Amygdala (tissue), 56 donors: ENCODE measurements at regions not wholly inside any gene's neighbourhood (a gene's known extent, or its start where the extent isn't known, plus 50 kb on each side); places are given as distances from the start of the nearest gene placed in this dataset.

ENCODE experiments used
- DNase-seq, 56 donors: peaks; one replicate each; lab custom pipeline; 2025; lab: John Stamatoyannopoulos, UW

DNA sequence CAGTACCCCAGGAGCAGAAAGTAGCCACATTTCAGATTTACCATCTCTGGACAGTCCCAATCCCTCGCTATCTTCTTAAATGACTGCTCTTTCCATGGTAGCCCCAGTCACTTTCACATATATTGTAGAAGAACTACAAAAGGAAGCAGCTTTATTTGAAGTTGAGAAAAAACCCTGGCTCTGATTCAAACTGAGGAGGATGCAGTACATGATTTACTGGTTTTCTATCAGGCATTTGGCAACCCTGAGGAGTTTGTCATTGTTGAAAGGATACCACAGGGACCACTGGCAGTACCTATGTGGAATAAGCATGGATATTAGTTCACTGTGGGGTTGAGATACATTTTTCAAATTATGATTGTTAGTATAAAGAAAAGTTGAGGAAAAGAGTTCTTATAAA is 640.9 kb upstream of the SETBP1 start:
- DNase-seq = no peak

DNA sequence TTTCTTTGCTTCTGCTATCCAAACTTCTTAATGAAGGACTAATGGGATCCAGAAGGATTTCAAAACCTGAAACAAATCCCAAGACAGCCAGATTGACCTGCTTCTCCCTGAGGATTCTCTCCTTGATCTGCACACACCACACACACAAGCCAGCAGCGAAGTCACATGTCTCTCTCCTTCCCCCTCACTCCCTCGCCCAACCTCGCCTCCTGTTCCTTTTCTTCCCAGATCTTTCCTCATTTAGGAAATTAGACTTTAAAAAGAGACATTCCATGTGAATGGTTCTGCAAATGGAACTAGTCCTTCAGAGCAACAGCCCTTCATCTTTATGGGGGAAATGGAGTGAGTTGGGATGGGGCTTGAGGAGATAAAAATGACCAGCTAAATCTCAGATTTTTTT is 639.1 kb upstream of the SETBP1 start:
- no peak for DNase-seq

DNA sequence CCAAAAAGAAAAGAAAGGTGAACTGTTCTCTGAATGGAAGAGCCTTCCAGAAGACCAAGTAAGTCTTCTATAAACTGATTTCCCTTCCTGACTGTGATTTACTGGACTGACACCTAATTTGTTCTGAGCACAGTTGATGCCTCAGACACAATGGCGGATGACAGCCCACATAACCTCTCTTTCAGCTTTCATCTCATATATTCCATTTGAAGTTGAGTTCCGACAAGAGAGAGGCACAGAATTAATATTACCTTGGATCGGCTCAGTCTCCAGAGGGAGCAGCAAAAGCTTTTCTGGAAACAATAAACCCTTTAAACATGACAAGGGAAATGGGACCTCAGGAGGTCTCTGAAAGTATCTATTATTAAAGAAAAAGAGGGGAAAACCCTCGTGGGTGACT is 638.7 kb upstream of the SETBP1 start:
- DNase-seq = no peak

DNA sequence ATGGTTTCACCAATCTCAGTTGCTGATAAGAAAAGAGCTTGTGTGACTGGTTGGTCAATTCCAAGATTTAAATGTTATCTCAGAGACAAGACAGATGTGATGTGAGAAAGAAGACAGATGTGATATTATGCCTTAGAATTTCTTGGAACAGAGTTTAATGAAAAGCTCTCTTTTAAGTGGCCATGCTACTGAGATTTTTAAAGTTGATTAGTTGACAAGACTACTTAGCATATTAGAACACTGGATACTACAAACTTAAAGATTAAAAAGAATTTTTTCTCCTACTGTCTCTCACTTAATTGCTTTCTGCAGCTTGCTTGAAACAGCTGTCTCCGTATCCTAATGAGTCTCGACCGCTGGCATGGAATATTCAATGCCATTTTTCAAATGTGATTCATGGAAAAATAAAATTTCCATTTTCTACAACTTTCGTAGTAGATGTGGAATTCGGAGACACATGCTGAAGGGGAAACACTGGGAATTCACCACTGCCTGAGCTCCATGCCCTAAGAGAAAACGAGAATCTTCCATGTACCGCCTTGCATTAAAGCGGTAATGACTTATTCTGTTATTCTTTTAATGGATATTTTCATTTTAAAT is 634.2 kb upstream of the SETBP1 start:
- no peak for DNase-seq

DNA sequence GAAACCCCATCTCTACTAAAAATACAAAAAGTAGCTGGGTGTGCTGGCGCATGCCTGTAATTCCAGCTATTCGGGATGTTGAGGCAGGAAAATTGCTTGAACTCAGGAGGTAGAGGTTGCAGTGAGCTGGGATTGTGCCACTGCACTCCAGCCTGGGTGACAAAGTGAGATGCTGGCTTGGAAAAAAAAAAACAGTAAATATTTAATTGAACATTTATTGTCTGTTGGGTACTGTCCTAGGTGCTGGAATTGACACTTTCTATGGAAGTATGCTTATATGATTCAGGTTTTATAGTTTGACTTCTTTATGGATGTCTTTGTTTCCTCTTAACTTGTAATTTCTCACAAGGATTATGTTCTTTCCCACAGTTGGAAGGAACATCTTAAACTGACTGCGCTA is 633.1 kb upstream of the SETBP1 start:
- DNase-seq = no peak

DNA sequence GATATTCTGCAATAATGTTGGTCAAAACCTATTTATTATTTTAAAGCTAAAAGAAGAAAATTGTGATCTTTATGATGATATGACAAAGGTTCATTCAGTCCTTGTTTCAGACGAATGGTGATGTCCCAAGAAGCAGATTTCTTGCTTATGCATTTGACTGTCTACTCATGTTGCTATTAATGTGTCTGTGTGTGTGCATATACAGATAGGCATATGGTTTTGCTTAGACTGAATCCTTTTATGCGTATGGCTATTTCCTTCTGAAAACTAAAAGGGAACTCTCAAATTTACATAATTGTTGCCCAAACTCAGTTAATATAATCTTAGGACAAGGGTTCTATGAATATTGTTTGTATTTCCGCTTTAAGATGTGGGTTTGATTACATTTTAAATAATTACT is 632.3 kb upstream of the SETBP1 start:
- DNase-seq = no peak

DNA sequence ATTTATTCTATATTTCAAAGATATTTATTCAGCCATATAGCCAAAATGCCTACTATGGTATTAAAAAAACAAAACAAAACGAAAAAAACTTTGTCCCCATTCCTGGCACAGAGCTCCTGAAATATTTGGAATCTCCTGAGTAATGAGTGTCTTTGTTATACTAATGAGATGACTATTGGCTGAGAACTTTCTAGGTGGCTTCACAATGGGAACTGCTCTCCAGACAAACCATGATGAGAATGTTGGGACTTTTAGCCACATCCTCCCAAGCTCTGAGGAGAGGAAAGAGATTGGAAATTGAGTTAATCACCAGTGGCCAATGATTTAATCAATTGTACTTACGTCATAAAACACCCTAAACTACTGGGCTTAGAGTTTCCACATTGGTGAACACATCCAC is 631.8 kb upstream of the SETBP1 start:
- DNase-seq = no peak

DNA sequence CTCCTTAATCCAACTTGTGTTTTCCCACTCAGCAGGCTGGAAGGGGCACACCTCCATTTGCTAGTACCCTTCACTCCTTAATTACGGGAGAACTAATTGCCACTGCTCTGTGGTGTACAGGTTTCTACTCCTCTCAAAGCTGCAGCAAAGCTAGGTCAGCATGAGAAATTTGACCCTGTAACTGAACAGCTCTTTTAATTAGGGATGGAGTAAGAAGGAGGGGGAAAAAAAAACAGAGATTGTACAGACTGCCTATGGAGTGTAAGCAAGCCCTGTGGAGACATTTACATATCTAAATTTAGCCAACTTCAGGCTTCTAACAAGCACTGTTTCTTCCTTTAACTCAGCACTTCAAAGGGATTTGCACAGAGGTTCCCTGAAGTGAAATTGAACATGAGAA is 629.7 kb upstream of the SETBP1 start:
- no peak for DNase-seq

DNA sequence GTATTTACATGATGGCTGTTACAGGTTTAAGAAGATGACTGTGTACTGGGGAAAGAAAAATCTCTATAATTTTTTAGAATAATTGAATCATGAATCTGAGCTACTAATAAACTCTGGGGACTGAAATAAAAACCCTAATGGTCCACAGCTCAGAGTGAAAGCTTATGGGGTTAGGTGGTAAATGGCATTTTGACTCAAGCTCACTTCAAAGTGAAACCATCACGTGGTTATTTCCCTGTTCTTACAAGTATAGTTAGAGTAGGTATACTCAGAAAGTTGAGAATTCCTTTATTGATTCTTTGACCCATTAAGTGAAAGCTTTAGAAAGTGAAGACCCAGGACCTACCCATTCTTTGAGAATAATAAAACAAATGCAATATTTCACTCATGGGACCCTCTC is 626.2 kb upstream of the SETBP1 start:
- no peak for DNase-seq

DNA sequence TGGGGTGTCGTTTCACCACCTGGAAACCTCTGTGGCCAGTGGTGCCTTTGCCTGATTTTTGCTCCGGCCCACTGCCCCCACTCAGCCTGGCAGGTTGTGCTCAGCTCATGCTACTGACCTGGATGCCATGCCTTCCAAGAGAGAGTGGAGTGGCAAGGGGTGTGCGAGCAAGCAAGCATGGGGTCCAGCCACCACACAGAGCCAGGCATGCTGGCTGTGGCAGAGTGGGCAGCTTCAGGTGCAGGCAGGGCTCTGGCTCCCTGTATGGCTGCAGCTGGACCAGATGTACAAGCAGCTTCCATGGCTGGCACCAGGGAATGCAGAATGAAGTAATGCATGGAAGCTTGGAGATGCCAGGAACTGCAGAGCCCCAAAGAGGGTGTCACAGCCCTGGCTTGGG is 620.5 kb upstream of the SETBP1 start:
- no peak for DNase-seq

DNA sequence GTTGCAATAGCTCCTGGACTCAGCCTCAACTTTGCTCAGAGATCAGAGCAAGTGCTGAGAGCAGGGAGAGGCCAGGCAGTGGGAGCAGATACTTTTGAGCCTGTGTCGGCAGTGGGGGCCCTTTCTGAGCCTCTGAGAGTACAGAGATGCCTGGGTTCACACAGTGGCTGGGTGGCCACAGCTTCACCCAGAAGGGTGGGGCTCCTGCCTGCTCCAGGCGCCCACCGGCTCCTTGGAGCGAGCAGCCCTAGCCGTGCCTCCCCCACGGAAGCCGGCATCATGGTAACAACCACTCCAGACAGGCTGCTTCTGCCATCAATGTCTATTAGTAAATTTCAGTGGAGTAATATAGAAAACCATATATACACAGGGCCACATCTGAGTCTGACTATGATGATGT is 619.2 kb upstream of the SETBP1 start:
- DNase-seq = no peak

DNA sequence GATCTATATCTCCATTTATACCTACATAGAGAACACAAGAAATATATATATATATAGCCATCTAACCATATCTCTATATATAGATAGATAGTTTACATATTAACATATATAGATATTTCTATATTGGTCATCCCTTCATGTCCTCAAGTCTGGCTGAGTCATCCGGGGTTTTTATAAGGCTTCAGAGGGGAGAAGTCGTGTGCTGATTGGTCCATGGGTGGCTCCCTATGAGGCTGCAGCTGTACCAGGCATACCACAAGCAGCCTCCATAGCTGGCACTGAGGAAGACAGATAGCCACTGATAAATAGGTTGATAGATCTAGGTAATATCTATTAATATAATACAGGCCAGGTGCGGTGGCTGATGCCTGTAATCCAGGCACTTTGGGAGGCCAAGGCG is 618.3 kb upstream of the SETBP1 start:
- no peak for DNase-seq

DNA sequence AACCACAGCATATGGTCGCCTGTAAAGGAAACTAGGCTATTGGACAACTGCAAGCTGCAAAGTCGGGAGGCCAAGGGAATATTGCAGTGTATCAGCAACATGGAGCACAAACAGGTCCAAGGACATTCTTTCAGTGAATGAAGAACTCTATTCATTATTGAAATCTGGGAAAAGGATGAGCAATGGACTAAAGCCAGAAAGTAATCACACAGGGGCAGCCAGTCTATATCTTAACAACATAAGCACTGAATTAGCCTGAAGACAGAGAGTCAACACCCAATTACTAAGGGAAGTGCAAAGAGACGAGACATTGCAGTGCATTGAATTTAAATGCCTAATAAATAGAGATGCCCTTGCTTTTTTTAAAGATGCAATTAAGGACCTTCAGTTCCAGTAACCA is 615.5 kb upstream of the SETBP1 start:
- no peak for DNase-seq

DNA sequence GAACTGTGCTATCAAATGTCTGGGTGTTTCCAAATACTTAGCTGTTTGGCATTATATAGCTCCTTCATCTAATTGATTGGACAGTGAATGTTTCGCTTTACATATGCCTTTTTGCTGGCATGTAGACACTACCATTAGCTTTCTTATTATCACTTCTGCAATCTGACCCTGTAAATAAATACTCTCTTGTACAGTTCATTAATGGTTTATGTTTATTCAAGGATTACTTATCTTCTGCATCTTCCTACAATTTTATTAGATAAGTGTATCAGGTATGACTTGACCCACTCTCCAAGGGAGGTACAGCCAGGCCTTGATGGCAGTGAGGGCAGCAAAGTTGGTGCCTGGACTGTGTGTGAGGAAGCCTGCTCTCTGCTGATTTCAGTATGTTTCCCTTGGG is 614.1 kb upstream of the SETBP1 start:
- no peak for DNase-seq

DNA sequence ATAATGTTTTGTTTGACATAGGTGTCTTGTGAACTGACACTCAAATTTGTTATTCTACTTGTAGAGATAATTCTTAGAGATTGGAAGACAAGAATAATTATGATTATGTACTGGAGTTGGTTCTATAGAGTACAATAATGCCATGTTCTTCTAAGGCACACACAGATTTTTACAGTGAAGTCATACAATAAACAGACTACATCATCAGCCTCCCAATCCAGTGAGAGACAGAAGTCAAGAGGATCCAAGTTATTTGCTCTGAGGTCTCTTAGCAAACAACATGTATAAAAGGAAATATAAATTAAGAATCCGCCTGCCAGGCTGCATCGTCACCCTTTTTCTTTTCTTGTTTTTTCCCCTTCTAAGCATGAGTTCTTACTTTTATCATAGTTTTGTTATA is 613.5 kb upstream of the SETBP1 start:
- DNase-seq = no peak

DNA sequence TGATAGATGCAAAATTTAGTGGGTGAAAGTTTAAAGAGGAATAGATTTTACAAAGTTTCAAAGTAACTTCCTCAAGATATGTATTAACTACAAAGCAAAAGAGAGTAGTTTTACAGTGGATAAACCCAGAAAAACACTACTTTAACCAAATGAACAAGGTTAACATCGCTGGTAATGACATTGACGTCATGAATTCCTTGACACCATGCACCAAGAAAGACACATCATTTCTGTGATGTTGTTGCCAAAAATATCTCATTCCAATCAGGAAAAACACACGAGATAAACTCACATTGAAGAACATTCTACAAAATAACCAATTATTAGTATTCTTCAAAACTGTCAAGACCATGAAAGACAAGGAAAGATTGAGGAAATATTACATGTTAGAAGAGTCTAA is 605.6 kb upstream of the SETBP1 start:
- no peak for DNase-seq

DNA sequence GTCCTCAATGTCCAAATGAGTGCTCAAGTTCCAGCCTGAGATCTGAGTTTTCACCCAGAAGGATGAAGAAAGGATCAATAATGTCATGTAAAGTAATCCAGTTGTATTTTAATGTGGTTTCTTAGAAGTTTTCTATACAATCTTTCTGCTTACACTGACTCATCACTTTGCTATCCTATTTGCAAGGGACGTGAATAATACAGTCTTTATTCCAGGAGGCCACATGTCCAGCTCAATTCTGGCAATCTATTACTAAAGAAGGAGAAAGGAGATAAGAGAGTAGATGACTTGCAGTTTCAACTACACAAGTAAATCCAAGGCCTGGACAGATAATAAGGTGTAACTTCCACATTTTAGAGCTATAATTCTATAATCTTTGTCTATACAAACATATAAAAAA is 601.1 kb upstream of the SETBP1 start:
- DNase-seq = no peak

DNA sequence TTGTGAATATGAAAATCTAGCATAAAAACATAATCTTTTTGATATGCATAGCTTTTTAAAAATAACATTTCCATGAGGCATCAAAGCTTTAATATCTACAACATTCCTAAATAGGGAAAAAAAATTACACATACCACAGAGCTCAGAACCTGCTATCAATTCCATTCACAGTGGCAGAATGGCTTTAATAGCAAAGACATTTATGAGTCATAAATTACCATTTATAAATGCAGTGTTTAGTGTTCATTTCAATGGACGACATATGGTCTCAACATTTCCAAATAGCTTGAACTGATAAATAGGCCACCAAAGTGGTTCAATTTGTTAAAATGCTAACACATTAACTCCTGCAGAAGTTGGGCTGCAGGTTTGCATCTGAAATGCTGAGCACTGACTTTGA is 600.6 kb upstream of the SETBP1 start:
- DNase-seq = no peak

DNA sequence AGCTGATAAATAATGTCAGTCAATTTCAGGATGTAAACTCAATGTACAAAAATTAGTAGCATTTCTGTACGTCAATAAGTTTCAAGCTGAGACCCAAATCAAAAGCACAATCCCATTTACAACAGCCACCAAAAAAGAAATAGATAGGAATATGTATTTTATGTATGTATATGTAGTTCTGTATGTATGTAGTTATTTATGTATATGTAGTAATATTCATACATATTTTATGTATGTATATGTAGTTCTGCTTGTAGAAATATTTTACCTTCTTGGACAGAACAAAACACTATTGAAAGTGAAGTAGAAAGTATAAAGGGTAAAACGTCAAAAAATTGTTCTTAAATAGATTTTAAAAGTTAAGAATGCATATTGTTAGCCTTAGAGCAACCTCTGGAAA is 591.0 kb upstream of the SETBP1 start:
- DNase-seq = no peak

DNA sequence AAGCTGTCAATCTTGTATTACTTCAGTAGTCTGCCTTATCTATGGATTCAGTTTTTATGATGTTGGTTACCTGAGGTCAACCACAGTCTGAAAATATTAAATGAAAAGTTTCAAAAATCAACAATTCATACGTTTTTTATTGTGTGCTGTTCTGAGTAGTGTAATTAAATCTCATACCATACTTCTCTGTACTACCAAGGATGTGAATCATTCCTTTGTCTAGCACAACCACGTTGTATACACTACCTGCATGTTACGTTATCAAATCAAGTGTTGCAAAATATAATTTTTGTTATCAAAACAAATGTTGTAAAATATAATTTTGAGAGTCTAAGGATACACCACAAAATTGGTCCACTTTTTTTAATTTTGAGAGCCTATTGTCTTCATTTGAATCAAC is 590.2 kb upstream of the SETBP1 start:
- no peak for DNase-seq

DNA sequence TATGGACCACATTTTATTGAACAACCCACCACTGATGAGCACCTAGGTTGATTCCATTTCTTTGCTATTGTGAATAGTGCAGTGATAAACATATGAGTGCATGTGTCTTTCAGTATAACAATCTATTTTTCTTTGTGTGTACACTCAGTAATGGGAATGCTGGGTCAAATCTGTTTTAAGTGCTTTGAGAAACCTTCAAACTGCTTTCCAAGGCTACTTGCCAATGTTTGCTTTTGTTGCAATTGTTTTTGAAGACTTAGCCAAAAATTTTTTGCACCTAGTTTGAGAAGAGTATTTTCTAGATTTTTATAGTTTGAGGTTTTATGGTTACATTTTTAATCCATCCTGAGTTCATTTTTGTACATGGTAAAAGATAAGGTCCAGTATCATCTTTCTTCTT is 587.4 kb upstream of the SETBP1 start:
- DNase-seq = no peak

DNA sequence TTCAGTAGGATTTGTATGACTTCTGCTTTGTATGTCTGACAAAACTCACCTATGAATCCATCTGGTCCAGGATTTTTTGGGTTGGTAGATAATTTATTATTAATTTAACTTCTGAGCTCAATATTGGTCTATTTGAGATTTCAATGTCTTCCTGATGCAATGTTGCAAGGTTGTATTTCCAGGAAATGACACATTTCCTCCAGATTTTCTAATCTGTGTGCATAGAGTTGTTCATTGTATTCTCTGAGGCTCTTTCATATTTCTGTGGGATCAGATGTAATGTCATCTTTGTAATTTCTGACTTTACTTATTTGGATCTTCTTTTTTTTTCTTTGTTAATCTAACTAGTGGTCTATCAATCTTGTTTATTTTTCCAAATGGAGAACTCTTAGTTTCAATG is 584.7 kb upstream of the SETBP1 start:
- DNase-seq = no peak

DNA sequence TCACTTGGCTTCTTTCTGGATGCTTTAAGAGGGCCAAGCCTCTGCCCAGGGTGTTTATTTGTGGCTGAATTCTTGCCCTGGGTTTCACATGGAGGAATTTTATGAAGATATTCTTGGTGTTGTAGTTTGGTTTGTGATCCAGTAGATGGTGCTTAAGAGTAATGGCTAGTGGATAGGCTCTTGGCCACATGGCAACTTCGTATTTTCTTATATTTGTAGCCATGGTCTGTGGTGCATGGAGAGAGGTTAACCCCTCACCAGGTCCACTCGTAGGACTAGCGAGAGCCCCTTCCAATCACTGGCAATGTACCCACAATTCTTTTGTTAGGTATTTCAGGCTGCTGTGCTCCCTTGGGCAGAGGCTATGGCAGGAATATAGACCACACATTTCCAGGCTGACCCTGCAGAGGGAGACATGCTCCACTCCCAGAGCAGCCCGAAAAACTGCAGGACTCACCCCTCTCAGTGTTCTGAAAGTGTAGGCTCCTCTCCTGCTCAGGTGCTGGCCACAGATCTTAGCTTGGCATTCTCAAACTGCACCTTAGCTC is 582.1 kb upstream of the SETBP1 start:
- DNase-seq = no peak
